ENCODE measurements at regions not wholly inside any gene's neighbourhood (a gene's known extent, or its start where the extent isn't known, plus 50 kb on each side); places are given as distances from the start of the nearest gene placed in this dataset.

GRCh38 chr9:87818308-87818707, 64.4 kb upstream of the SPATA31E1 start:
- TF ChIP-seq CTCF (conservative IDR thresholded peaks at IDR 0.05) (no peak), ZFX (IDR thresholded peaks at IDR 0.05) (no peak)

Data from C4-2B (cell line).